Activated CD8-positive, alpha-beta memory T cell treated with anti-CD3 and anti-CD28 coated beads, Interleukin-2, amount 50 U/mL, for 1 hour (primary cell): ENCODE measurements at regions not wholly inside any gene's neighbourhood (a gene's known extent, or its start where the extent isn't known, plus 50 kb on each side); places are given as distances from the start of the nearest gene placed in this dataset.

ENCODE experiments used
- DNase-seq: peaks from one replicate; pipeline ENCODE4 v3.0.0-alpha.2; 2020; ENCODE audit errors: extremely low read depth

DNA sequence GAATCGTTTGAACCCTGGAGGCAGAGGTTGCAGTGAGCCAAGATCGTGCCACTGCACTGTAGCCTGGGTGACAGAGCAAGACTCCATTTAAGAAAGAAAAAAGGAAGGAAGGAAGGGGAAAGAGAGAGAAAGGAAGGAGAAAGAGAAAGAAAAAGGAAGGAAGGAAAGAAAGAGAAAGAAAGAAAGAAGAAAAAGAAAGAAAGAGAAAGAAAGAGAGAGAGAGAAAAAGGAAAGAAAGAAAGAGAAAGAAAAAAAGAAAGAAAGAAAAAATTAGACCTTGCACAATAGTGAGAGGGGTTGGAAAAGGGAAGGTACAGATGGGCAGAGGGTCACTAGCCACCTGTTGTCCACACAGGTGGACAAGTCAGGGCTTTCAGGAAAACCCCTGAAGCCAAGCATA, 57.6 kb upstream of the RTL6 start:
- DNase-seq, result no peak

DNA sequence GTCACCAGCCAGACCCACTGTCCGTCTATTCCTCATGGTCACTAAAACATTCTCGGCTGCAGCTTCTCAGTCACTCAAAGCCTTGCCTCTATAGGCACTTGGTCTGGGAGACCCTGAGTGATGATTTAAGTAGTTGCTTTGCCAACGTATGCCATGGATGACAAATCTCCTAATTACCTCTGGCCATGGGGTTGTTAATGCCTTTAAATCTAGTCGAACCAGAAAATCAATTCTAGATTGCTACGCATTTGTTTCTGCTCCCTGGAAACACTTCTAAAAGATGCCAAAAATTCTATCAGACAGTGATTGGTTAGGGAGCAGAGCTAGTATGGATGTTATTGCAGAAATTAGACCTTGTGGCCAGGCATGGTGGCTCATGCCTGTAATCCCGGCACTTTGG, 57.0 kb upstream of the RTL6 start:
- no peak for DNase-seq

DNA sequence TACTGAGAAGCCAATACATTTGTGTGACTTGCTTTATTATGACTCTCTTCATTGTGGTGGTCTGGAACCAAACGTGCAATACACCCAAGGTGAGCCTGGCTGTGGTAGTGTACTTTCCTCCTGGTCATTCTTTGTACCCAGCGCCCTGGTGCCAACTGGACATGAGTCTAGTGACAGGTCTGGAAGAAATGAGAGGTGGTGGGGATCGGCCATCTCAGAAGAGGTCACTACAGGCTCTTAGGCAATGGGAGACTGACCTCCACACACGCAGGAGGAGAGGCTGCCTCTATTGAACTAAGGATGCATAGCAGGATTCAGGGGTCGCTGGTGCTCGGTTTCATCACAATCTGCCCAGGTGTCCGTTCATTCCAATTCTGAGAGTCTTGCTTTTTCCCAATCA, 56.4 kb upstream of the RTL6 start:
- no peak for DNase-seq

DNA sequence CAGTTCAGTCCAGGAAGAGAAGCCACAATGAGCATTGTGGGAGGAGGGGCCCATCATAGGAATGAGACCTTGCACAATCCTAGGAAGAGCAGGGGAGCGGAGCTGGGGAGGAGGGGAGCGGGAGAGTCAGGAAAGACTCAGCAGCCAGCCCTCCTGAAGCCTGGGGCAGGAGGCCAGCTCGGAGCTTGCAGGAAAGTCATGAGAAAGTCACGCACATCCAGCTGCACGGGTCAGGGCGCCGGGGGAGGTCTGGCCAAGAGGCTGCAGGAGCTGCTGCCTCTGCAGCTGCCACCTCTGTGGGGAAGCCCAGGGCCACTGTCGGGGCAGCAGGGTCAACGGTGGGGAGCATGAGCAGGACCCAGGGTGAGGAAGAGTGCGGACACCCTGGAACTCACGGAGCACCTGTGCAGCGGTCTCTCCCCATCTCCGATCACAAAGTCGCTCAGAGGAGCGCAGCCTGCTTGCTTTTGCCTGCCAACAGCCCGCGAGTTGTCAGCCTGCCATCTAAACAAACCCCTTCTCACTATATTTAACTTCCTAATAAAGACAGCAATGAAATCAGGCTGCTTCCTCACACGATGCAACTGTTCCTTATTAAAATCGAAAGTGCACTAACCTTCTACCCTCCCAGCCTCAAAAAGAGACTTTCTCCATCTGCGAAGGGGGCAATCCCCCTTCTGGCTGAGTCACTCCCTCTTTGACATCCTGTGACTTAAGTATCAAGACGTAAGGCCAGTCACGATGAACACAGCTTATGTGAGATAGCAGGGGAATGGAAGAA, 52.9 kb upstream of the RTL6 start:
- DNase-seq, result no peak

DNA sequence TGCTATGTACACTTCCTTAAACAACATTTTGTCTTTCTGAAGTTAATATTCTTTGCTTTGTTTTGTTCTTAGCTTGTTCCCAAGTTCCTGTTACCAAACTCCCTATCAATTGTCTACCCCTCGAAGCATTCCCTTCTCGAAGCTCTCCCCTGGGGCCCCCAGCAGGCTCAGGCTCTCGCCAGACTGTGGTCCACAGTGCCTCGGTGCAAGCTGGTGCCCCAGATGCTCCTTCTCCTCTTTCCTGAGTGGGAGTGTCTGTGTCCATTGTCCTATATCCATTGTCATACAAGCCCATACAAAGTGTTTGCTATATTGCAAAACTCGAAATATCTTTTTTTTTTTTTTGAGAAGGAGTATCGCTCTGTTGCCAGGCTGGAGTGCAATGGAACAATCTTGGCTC, 51.7 kb upstream of the RTL6 start:
- no peak for DNase-seq

DNA sequence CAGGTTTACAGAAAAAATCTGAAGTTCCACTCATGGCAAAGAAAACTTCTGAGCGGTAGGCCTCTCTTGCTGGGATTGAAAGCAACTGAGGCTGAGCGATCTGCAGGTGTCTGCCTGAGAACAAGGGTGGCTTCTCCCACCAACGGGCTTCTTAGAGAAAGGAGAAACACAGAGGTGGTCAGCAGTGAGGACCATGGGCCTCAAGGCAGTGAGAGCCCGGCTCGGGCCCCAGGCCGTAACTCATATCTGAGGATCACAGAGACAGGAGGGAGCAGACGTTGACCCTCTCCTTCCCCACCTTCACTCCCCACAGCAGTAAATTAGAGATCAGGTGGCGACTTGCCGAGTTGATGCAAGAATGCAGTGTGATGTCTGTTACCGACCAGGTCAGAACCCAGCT, 50.9 kb upstream of the RTL6 start:
- no peak for DNase-seq
